ENCODE measurements at regions not wholly inside any gene's neighbourhood (a gene's known extent, or its start where the extent isn't known, plus 50 kb on each side); places are given as distances from the start of the nearest gene placed in this dataset.
"Not testable (repeated sequence)": the region's sequence is repeated elsewhere in the genome, so short reads cannot be mapped to it uniquely, and the experiment has no call there.

DNA sequence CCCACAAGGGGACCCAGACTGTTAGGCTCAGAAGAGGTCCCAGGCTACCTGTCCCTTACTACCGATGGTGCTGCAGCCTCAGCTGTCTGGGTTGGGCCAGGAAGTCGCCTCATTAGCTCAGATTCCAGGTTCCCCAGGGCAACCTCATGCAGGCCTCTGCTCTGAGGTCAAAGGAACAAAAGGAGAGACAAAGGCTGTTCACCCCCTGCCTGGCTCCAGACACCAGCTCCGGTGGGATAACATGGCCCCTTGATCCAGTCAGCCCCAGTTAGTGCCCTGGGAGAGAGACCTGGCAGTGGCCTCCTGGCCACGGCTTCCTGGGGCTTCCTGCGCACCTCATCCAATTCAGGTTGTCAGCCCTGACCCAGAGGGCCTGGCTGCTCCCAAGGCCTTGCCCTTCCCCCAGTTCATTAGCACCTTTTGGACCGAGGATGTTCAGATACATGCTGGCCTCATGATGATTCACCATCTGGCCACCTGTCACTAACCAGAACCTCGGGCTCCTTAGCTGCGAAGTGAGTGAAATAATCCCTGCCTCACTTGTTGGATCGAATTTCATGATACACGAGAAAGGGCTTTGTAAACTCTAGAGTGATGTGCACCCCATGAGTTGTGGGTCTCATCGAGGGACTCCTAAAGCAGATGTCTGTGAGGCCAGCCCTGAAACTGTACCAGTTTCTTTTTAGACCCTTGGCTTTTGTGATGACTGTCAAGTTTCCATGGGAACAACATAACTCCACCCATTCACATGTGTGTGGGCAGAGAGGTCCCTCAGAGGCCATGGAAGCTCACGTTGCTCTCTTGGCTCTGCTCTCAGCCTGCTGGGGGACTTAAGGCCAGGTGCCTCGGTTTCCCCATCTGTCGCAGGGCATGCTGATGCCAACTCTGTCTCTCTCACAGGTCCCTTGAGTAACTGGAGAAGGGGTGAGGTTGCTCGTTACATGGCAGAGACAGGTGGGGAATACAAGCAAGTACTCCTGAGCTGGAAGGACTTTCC, 79.5 kb upstream of the PCBD1 start:
- DNase-seq = no peak

DNA sequence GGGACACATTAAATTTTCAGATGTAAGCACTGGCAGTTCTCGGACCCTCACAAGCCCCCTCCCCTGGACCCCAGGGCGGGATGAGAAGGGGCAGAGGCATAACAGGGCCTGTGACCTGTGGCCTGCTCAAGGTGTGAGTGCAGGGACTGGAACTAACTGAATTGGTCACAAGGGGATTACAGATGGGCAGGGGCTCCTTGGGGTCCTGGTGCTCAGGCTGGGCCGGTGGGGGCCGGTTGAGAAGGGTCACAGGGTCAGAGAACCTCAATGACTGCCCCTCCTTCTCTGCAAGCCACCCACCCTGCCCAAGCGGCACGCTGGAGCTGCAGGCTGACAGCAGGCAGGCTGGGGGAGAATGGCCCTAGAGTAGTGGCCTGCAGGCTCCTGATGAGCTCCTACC, 80.8 kb upstream of the PCBD1 start:
- no peak for DNase-seq

DNA sequence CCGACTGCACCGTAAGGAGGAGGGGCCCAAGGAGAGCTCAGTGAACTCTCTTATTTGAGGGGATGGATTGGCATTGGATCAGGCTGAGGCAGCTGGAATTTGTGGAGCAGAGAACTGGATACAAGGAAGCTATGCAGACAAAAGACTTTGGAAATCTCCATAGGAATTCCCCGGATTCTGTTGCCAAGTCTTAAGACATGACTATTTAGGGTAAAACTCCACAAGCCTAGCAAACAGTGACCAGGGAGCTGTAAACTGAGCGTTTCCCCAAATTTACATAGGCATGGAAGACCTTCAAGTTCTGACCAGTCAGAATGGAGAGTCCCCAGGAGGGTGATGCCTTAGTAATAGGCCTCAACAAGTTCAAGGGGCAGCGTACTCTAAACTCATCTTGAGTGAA, 82.5 kb upstream of the PCBD1 start:
- DNase-seq = no peak

DNA sequence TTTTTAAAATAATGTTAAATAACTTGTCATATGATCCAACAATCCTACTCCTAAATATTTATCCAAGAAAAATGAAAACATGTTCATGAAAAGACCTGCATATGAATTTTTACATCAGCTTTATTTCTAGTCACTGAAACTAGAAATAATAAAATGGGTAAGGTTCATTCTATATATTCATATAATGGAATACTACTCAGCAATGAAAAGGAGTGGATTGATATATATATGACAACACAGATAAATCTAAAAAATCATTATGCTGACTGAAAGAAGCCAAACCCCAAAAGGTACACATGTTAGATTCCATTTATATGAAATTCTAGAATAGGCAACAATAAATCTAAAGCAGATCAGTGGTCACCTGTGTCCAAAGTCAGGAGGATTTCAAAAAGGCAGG, 84.9 kb upstream of the PCBD1 start:
- no peak for DNase-seq

DNA sequence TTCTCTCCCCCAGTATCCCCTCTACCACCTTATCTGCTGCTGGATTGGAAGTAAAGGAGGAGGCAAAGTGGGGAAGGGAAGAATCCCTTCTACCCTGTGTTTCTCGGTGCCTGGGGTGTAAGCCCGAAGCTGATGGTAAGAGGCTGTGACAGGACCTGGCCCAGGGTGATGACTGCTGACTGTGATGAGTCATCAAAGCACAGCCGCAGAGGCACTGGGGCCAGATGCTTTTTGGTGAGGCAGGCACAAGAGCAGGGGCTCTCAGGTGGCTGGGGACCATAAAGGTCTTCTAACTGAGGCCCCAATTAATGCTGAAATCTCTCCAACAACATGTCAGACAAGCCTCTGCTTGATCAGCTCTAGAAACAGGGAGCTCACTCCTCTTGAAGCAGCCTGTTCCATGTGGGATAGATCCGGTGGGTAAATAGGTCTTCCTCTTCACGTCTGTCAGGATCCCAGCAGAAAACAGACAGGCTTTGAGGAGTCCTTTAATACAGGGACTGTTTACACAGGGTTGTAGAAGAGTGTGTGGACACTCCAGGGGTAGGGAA, 86.1 kb upstream of the PCBD1 start:
- DNase-seq = no peak

DNA sequence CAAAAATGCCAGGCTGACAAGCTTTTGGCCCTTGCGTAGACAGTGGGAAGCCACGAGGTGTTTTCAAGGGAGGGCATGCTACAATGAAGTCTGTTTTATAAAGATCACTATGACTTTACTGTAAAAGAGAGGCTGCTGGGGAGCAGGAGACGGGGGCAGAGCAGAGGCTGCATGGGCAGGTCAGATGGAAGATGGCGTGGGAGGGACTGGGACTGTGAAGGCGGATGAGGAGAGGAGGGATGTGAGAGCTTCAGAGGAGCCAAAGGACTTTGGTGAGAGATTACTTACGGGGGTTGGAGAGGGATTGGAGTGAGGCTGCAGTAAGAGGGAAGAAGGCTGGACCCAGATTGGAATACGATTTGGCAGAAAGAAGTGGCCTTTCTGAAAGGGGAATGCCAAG, 86.6 kb upstream of the PCBD1 start:
- DNase-seq = no peak

DNA sequence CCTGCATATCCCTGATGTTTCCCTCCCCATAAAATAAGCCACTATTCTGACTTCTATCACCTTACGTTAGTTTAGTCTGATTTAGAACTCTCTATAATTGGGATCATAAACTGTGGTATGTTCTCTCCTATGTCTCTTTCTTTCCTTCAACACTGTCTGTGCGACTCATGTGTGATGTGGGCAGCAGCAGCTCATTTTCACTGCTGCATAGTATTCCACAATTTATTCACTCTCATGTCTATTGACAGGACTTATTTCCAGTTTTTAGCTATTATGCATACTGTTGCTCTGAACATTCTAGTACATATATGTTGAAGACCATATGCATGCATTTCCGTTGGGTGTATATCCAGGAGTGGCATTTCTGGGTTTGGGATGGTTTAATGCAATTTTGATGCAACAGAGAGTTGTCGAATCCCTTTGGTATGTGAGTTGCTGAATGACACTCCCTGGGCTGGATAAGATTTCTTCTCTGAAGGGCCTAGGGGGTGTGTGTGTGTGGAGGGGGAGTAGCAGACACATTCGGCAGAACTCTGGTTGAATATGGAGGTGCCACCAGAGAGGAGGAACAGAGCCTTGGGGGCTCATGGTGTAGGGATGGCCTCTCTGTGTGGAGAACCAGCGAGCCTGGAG, 87.8 kb upstream of the PCBD1 start:
- DNase-seq = no peak

DNA sequence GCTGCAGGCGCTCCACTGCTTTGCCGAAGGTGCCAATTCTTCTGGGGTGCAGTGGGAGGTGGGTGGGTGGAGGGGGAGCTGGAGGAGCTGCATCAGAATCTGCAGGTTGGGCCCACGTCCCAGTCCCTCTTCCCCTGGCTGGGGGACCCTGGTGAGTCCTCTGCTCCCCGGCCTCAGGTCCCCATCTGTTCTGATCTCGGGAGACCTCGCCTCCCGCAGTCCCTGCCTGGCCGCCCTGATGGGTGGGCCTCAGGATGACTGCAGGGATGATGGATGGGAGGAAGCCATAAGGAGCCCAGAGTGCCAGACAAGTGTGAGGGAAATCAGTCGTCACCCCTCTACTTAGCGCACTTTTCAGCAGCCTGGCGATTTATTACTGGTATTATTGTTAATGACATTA, 89.3 kb upstream of the PCBD1 start:
- DNase-seq = no peak

DNA sequence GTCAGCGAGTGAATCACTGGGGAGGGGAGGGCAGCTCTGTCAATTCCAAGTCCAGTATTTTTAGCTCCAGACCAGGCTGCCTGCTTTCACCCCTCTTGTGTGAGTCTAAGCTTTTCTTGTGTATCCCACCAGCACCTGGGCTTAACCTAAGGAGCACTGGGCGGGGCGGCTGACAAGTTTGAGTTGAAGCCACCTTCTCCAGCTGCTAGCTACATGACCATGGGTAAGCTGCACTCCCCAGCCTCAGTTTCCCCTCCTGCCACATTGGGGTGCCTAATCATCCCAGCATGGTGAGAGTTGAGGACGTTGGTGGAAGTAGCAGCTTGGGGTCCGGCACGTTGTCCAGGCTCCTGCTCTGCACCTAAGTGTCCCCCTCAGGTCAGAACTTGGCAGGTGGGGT, 89.8 kb upstream of the PCBD1 start:
- DNase-seq = no peak

DNA sequence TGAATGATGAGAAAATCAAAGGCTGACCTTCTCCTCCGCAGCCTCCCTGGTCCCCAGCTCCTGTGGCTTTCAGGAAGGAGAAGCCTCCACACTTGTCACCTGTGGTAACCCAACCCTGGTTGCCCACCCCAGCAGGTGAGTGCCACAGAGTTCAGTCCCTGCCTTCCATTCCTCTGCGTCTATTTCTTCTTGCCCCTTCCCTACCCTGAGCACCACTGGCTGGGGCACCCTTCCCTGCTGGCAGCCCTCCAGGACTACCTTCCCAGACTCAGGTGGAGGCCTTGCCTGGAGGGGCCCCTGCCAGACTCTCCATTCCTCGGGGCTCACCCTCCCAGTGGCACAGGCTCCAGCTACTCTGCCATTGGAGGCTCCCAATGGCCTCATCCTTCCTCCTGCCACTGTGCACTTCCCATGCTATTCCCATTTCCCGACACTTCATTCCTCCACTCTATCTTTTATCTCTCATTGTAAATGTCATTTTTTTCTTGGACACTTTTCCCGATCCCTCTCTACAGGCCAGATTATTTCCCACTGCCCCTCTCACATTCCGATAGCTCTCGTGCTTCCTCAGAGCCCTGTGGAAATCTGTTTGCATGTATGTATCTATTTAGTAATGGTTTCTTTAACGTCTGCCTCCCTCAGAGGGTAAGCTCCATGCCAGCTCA, 90.6 kb upstream of the PCBD1 start:
- no peak for DNase-seq

DNA sequence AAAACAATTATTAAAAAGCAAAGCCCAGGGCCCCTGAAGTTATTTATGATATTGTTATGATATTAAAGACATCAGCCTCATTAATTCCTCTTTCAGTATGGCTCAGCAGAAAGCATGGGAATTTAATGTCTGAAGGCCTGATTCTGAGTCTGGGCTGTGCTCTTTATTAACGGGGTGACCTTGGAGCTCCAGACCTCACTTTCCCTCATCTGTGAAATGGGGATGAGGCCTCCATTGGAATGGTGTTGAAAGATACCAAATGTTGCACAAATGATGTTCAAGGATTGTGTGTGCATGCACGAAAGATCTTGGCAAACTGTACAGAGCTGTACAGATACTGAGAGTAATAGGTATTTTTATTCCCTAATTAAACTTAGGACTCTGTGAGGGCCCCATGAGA, 92.3 kb upstream of the PCBD1 start:
- no peak for DNase-seq

DNA sequence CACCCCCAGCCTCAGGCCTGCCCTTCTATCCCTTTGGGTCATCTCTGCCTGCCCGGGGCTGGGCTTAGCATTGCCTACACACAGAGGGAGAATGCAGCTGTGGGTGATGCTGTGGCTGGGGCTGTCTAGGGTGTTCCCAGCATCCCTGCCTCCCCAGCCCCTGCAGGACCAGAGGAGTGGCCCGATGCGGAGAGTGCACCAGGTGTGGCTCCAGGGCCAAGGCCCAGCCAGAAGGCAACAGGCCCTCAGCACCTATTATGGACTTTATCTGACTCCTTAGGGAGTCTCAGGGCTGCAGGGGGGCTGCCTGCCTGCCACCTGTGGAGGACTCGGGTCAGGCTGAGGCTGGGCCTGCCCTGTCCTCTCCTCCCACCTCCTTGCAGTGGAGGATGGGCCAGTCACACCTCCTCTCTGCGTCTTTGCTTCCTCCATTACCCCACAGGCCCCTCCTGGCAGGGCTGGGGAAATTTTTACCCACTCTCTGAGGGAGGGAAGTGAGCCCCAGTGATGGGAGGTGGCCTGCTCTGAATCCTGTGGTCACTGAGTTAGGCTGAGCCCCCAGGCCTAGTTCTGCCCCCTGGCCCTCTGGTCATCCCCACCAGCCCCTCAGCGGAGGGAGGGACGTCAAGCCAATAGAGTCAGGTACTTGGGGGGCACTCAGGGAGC, 92.9 kb upstream of the PCBD1 start:
- DNase-seq = no peak

DNA sequence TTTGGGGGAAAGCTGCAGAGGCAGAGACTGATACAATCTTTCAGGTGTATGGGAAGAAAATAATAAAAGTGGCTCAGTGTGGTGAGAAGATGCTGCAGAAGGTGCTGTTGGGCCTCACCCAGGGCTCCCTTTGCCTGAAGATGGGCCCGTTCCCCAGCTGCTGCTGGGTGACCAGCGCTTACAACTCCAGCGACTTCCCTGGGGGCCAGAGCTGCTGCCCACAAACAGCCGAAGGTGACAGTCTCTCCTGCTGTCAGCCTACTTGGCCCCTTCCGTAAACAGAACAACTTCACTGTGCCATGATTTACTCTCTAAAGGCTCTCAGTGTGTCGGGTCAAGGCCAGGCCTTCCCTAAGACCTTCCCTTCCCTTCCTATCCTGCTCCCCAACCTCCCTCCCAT, 93.6 kb upstream of the PCBD1 start:
- DNase-seq = no peak

DNA sequence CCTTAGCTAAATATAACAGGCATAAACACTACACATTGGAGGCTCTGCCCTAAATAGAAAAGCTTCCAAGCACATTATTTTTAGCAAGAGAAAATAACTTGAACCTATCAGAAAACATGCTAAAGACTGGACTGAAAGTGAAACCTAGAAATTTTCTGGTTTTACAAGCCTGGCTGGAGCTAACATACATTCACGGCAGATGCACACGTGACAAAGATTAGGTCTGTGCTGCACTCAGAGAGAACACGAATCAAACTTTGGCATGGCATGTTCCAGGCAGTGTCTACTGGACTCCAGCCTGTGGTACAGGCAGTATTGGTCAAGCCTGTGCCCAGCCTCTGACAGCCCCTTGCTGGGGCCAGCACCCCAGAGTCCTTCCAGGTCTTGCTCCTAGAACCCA, 94.1 kb upstream of the PCBD1 start:
- DNase-seq = no peak

DNA sequence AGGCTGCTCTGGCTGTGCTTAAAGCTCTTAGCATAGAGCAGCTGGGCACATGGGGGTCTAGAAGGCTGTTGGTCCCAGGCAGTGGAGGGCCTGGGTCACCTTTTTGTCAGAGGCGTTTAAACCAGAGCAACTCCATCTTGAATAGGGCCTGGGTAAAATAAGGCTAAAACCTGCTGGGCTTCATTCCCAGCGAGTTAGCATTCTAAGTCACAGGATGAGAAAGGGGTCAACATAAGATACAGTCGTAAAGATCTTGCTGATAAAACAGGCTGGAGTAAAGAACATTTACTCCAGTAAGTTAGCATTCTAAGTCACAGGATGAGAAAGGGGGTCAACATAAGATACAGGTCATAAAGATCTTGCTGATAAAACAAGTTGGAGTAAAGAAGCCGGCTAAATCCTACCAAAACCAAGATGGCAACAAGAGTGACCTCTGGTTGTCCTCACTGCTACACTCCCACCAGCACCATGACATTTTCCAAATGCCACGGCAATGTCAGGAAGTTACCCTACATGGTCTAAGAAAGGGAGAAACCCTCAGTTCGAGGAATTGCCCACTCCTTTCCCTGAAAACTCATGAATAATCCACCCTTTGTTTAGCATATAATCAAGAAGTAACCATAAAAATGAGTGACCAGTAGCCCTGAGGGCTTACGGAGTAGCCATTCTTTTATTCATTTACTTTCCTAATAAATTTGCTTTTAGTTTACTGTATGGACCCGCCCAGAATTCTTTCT, 96.8 kb upstream of the PCBD1 start:
- no peak for DNase-seq

DNA sequence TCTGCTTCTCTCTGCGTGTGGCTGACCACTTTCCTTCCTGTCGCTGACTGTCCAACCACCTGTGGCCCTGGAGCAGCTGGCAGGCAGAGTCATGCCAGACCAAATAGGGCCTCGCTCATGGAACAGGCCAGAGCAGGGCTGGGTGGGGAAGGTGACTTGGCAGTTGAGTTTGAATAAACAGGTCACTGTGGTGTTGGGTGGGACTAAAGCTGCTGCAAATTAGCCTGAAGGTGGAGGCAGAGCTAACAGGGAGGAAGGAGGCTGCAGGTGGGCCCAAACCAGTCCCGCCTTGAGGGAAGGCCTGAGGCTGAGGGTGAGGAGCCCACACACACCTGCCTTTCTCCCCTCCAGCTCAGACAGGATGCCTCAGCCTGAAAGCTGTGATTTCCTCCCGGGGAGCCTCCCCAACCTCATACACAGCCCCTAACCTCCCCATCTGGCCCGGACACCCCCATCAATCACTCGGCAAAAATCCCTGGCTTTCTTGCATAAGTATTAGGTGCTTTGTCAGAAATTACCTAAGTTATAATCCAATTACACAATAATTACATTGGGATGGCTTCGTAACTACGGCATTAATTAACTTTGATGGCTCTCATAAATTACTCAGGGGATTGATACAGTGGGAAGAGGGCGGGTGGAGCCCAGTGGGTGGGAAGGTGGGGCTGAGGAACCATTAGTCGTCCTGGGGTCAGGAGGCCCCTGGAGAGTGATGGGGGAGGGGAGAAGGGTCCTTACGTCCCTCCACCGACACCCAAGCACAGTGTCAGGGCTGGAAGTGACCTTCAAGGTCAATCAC, 97.7 kb upstream of the PCBD1 start:
- no peak for DNase-seq

DNA sequence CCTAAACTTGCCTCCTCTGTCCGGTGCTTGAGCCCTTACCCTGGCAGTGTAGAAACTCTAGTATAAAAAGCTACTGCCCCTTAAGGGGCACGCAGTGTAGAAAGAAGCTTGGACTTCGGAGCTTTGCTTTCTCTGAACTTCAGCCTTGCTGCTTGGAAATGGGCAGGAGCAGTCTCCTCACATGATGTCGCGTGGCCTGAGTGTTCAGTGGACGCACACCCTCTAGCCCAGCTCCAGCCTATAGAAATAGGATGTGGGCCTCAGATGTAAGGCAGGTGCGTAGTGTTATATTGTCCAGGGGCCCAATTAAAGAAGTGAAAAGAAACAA, 98.2 kb upstream of the PCBD1 start:
- no peak for DNase-seq

DNA sequence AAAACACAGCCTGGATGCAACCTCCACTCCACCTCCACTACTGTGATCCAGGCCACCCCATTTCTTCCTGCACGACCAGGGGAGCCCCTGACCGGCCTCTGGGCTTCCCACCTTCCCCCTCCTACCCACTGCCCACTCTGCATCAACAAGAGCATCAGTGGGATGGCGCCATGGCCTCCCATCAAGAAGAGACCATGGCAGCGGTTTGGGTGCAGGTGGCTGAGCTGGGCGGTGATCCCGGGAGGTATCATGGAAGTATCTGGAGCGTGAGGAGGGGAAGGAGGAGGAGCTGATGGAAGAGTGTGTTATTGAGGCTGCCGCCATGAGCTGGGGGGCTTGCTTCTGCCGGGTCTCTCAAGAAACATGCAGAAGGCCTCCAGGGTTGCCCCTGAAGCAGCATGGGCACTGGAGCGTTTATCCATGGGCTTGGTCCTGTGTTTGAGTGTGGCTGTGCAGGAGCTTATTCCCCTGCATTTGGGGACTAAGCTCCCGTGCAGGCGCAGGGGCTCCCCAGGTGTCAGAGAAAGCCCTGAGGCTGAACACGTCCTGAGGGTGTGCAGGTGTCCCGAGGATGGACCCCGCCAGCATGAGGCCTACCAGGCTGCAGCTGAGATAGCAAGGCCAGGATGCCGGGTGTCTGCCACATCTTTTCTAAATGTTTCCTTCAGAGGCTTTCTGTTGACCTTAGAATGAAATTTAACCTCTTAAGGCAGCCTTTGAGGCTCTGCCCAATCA, 99.2 kb upstream of the PCBD1 start:
- DNase-seq = no peak

DNA sequence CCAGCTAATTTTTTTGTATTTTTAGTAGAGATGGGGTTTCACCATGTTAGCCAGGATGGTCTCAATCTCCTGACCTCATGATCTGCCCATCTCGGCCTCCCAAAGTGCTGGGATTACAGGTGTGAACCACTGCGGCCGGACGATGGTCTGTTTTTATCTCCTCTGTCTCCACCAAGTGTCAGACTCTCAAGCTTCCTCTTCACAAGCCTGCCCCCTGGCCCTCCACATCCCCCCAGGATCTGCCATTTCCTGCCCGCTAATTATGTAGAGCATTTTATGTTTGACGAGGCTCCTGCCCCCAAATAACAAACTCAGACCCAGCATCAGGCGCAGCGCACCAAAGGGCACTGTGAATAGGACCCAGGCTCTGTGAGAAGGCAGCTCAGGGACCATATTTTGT, 101.8 kb upstream of the PCBD1 start:
- DNase-seq = not testable (repeated sequence)

DNA sequence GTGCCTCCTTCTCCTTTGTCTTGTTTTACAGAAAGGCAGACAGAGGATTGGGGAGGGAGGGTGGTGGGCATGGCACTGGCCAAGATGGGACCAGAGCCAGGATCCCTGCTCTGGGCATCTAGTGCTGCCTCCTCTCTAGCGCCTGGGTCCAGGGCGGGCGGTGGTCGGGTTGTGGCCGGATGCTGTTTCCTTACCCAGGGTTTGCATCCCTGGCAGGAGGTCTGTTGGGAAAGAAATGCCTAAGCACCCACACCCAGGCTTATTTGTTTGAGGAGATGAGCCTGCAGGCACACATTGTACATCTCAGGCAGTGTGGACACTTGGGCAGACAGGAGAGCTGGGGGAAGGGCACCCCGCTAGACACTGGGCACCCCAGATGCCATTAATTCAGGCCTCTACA, 102.3 kb upstream of the PCBD1 start:
- DNase-seq = no peak

Data from inflammatory macrophage (primary cell).